Bronchial epithelial cell (primary cell): ENCODE measurements at regions not wholly inside any gene's neighbourhood (a gene's known extent, or its start where the extent isn't known, plus 50 kb on each side); places are given as distances from the start of the nearest gene placed in this dataset.

ENCODE experiments used
- DNase-seq: peaks from one replicate; pipeline ENCODE4 v3.0.0-alpha.2; 2010; ENCODE audit warnings: low read depth
- FAIRE-seq: peaks from 2 replicates; lab custom pipeline; 2011; peaks lifted over from hg19 to GRCh38; lab: Jason Lieb, UNC
- H3K27me3 ChIP-seq: 2 replicates; pipeline ENCODE4 v1.5.1; 2011; ENCODE audit warnings: low read length; ENCODE audit not compliant: control insufficient read depth, insufficient read depth
- H3K36me3 ChIP-seq: 2 replicates; pipeline ENCODE4 v1.5.1; 2011; ENCODE audit warnings: low read length; ENCODE audit not compliant: control insufficient read depth, insufficient read depth
- H3K4me3 ChIP-seq: 2 replicates; pipeline ENCODE4 v1.5.1; 2011; ENCODE audit warnings: mild to moderate bottlenecking, low read depth, low read length, control low read depth
- TF ChIP-seq, protein P1 (sequence below): IDR thresholded peaks from 2 replicates; pipeline ENCODE4 v1.5.1; 2011; ENCODE audit warnings: mild to moderate bottlenecking, moderate library complexity, low read length, control low read depth, inconsistent platforms; ENCODE audit not compliant: insufficient read depth, severe bottlenecking

DNA sequence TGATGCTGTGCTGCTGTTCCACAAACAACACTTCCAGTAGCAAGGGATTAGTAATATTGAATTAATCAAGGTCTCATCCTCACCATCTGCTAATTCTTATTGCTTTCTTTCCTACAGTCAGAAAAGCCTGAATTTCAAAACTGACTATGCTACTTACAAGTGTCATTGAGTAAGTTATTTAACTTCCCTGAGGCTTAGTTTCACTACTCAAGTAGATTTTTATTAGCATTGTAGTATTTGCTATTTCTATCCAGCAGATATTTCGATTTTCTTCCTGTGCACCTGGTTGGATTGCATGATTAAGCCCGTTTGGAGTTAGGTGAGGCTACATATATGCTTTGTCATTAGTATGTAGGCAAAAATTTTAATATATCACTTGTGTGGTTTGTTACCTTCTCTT is 591.5 kb downstream of the TRHDE start:
- no peak for FAIRE-seq
- DNase-seq, result no peak
- Histone ChIP-seq H3K27me3 (no peaks in the 10 kb centered on the region), H3K36me3 (no peaks in the 10 kb centered on the region), H3K4me3 (no peak overlapping the region)
- TF ChIP-seq, protein P1, sequence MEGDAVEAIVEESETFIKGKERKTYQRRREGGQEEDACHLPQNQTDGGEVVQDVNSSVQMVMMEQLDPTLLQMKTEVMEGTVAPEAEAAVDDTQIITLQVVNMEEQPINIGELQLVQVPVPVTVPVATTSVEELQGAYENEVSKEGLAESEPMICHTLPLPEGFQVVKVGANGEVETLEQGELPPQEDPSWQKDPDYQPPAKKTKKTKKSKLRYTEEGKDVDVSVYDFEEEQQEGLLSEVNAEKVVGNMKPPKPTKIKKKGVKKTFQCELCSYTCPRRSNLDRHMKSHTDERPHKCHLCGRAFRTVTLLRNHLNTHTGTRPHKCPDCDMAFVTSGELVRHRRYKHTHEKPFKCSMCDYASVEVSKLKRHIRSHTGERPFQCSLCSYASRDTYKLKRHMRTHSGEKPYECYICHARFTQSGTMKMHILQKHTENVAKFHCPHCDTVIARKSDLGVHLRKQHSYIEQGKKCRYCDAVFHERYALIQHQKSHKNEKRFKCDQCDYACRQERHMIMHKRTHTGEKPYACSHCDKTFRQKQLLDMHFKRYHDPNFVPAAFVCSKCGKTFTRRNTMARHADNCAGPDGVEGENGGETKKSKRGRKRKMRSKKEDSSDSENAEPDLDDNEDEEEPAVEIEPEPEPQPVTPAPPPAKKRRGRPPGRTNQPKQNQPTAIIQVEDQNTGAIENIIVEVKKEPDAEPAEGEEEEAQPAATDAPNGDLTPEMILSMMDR, result no peak

- Histone ChIP-seq H3K4me3 (no peak overlapping the region), H3K27me3 (no peaks in the 10 kb centered on the region), H3K36me3 (no peaks in the 10 kb centered on the region)
- TF ChIP-seq, protein P1, result no peak
- FAIRE-seq (no peak), DNase-seq (no peak)
These were observed 593.8 kb downstream of the TRHDE start for GRCh38 chr12:72865921-72866320.

DNA sequence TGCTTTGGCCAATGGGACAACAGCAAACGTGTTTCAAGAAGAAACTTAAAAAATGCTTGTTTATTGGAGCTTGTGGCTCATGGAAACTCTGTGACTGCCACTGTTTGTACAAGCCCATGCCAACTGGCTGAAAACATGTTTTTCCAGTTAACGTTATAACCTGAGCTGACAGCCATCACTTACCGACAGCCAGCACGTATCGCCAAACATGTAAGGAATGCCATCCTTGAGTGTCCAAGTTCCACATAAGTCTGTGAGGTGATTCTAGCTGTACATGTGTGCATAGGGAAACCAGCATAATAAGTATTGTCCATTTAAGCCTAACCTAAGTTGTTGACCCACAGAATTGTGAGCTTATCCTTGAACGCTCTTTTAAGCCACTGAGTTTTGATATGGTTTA is 596.9 kb downstream of the TRHDE start:
- H3K27me3 ChIP-seq, result no peaks in the 10 kb centered on the region
- FAIRE-seq (no peak), DNase-seq (no peak)
- H3K4me3 ChIP-seq, result no peak overlapping the region
- TF ChIP-seq, protein P1, result no peak
- H3K36me3 ChIP-seq, result no peaks in the 10 kb centered on the region

- no peak for FAIRE-seq
These were observed 600.2 kb downstream of the TRHDE start for GRCh38 chr12:72872238-72872887.

GRCh38 chr12:72872996-72873395 is 600.8 kb downstream of the TRHDE start:
- no peak for FAIRE-seq

More at GRCh38 chr12:72872238-72872887, 600.2 kb downstream of the TRHDE start:
- no peak for DNase-seq
- Histone ChIP-seq H3K4me3 (no peak overlapping the region), H3K27me3 (no peaks in the 10 kb centered on the region), H3K36me3 (no peaks in the 10 kb centered on the region)
- TF ChIP-seq, protein P1, result no peak

More at GRCh38 chr12:72872996-72873395, 600.8 kb downstream of the TRHDE start:
- TF ChIP-seq, protein P1, result no peak
- DNase-seq, result no peak
- Histone ChIP-seq H3K4me3 (no peak overlapping the region), H3K36me3 (no peaks in the 10 kb centered on the region), H3K27me3 (no peaks in the 10 kb centered on the region)
